ENCODE measurements at regions not wholly inside any gene's neighbourhood (a gene's known extent, or its start where the extent isn't known, plus 50 kb on each side); places are given as distances from the start of the nearest gene placed in this dataset.
"Not testable (repeated sequence)": the region's sequence is repeated elsewhere in the genome, so short reads cannot be mapped to it uniquely, and the experiment has no call there.

GRCh38 chr17:12195418-12195817 lies 174.7 kb downstream of the MAP2K4 start:
- H3K9me3 ChIP-seq = no peaks in the 10 kb centered on the region
- H3K4me3 ChIP-seq = no peak overlapping the region
- H3K4me1 ChIP-seq = no peaks in the 10 kb centered on the region
- H3K27me3 ChIP-seq (ENCODE audit: low read depth) = no peaks in the 10 kb centered on the region
- no peaks in the 10 kb centered on the region for H3K36me3 ChIP-seq (replicated peaks)
- in situ Hi-C loops (cut with MboI; ENCODE audit: low sequenced_read_pairs) = no loop called here
- DNase-seq (ENCODE audit: low spot score in 2 of 2) = no peak

- no peaks in the 10 kb centered on the region for H3K9me3 ChIP-seq
- H3K27me3 ChIP-seq (ENCODE audit: low read depth) = no peaks in the 10 kb centered on the region
- in situ Hi-C loops (cut with MboI; ENCODE audit: low sequenced_read_pairs) = no loop called here
- H3K36me3 ChIP-seq (replicated peaks) = no peaks in the 10 kb centered on the region
- no peak for DNase-seq (ENCODE audit: low spot score in 2 of 2)
- no peaks in the 10 kb centered on the region for H3K4me1 ChIP-seq
- no peak overlapping the region for H3K4me3 ChIP-seq
These were observed 180.7 kb downstream of the MAP2K4 start for GRCh38 chr17:12201294-12201880.

GRCh38 chr17:12209632-12210191 lies 189.0 kb downstream of the MAP2K4 start:
- H3K27me3 ChIP-seq (ENCODE audit: low read depth) = no peaks in the 10 kb centered on the region
- H3K4me3 ChIP-seq = no peak overlapping the region
- DNase-seq (ENCODE audit: low spot score in 2 of 2) = no peak
- in situ Hi-C loops (cut with MboI; ENCODE audit: low sequenced_read_pairs) = no loop called here
- no peaks in the 10 kb centered on the region for H3K4me1 ChIP-seq
- no peaks in the 10 kb centered on the region for H3K9me3 ChIP-seq
- no peaks in the 10 kb centered on the region for H3K36me3 ChIP-seq (replicated peaks)

DNA sequence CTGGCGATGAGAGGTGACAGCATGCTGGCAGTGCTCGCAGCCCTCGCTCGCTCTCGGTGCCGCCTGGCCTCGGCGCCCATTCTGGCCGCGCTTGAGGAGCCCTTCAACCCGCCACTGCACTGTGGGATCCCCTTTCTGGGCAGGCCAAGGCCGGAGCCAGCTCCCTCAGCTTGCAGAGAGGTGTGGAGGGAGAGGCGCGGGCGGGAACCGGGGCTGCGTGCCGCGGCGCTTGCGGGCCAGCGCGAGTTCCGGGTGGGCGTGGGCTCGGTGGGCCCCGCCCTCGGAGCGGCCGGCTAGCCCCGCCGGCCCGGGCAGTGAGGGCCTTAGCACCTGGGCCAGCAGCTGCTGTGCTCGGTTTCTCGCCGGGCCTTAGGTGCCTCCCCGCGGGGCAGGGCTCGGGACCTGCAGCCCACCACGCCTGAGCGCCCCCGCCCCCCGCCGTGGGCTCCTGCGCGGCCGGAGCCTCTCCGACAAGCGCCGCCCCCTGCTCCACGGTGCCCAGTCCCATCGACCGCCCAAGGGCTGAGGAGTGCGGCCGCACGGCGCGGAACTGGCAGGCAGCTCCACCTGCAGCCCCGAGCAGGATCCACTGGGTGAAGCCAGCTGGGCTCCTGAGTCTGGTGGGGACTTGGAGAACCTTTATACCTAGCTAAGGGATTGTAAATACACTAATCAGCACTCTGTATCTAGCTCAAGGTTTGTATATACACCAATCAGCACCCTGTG lies 200.2 kb downstream of the MAP2K4 start:
- in situ Hi-C loops (cut with MboI; ENCODE audit: low sequenced_read_pairs); H3K4me1 ChIP-seq; H3K27me3 ChIP-seq (ENCODE audit: low read depth); DNase-seq (ENCODE audit: low spot score in 2 of 2); H3K36me3 ChIP-seq (replicated peaks); H3K4me3 ChIP-seq; H3K9me3 ChIP-seq: not testable (repeated sequence)

- in situ Hi-C loops (cut with MboI; ENCODE audit: low sequenced_read_pairs) = no loop called here
- no peaks in the 10 kb centered on the region for H3K4me1 ChIP-seq
These were observed 201.7 kb downstream of the MAP2K4 start for GRCh38 chr17:12222392-12222791.

GRCh38 chr17:12227547-12227946 lies 206.9 kb downstream of the MAP2K4 start:
- DNase-seq (ENCODE audit: low spot score in 2 of 2) = no peak
- in situ Hi-C loops (cut with MboI; ENCODE audit: low sequenced_read_pairs) = no loop called here
- no peaks in the 10 kb centered on the region for H3K36me3 ChIP-seq (replicated peaks)

More at GRCh38 chr17:12222392-12222791, 201.7 kb downstream of the MAP2K4 start:
- no peak for DNase-seq (ENCODE audit: low spot score in 2 of 2)
- Histone ChIP-seq H3K9me3 (no peaks in the 10 kb centered on the region), H3K36me3 (replicated peaks) (no peaks in the 10 kb centered on the region), H3K27me3 (ENCODE audit: low read depth) (no peaks in the 10 kb centered on the region), H3K4me3 (no peak overlapping the region)

GRCh38 chr17:12229335-12229734 lies 208.7 kb downstream of the MAP2K4 start:
- no peak for DNase-seq (ENCODE audit: low spot score in 2 of 2)
- Histone ChIP-seq H3K4me1 (no peaks in the 10 kb centered on the region), H3K4me3 (no peak overlapping the region), H3K36me3 (replicated peaks) (no peaks in the 10 kb centered on the region), H3K27me3 (ENCODE audit: low read depth) (no peaks in the 10 kb centered on the region), H3K9me3 (no peaks in the 10 kb centered on the region)
- in situ Hi-C loops (cut with MboI; ENCODE audit: low sequenced_read_pairs) = no loop called here

More at GRCh38 chr17:12227547-12227946, 206.9 kb downstream of the MAP2K4 start:
- no peaks in the 10 kb centered on the region for H3K27me3 ChIP-seq (ENCODE audit: low read depth)
- no peaks in the 10 kb centered on the region for H3K9me3 ChIP-seq
- no peak overlapping the region for H3K4me3 ChIP-seq
- no peaks in the 10 kb centered on the region for H3K4me1 ChIP-seq

DNA sequence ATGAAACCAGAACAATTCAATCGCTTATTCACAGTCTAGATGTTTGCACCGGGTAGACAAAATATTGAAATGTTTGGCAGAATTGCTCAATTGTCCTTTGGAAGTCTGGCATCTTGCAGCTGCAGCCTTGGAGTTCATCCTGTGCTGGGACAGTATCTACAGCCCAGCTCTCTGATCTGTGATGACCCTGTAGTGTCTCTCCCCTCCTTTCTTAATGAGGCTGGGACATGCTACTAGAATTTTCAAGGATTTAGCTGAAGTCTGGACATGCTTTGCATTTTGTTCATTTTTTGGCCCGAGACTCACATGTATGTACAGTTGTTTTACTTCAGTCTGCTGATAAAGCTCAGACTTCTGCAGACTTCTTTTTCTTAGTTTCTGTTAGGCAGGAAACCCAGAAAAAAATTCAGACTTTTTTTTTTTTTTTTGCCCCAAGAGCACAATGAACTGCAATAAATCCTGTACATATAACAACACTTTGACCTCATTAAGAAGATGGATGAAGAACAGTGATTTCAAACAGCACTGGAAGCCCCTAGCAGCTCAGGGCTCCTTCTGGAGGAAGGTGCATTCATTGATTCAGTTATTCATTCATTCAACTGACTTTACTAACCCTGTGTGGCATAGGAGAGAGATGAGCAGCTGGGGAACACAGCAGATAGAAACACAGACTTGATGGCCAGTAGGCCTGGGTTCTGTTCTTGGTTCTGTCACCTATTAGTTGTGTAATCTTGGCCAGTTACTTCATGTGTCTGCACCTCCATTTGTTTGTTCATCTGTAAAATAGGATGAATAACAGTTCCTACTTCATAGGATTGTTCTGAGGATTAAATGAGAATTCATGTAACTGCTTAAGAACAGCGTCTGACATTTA lies 210.0 kb downstream of the MAP2K4 start:
- Histone ChIP-seq H3K27me3 (ENCODE audit: low read depth) (no peaks in the 10 kb centered on the region), H3K9me3 (no peaks in the 10 kb centered on the region), H3K4me3 (no peak overlapping the region), H3K4me1 (no peaks in the 10 kb centered on the region), H3K36me3 (replicated peaks) (no peaks in the 10 kb centered on the region)
- DNase-seq (ENCODE audit: low spot score in 2 of 2) = no peak
- in situ Hi-C loops (cut with MboI; ENCODE audit: low sequenced_read_pairs) = no loop called here

DNA sequence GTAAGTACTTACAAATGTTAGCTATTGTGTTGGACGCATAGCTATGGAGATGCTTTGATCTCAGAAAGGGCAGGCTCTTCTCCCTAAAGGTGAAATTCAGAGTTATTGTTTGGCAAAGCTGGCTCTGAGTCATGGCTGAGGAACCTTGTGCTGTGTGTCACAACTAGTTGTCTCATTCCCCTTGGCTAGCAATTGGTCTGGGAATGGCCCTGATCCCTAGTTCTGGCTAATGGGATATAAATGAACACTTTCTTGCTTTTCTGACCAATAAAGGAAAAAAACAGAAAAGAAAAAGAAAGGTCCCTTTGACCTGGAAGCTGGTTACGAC lies 210.6 kb downstream of the MAP2K4 start:
- Histone ChIP-seq H3K4me1 (no peaks in the 10 kb centered on the region), H3K36me3 (replicated peaks) (no peaks in the 10 kb centered on the region), H3K4me3 (no peak overlapping the region), H3K27me3 (ENCODE audit: low read depth) (no peaks in the 10 kb centered on the region), H3K9me3 (no peaks in the 10 kb centered on the region)
- in situ Hi-C loops (cut with MboI; ENCODE audit: low sequenced_read_pairs) = no loop called here
- DNase-seq (ENCODE audit: low spot score in 2 of 2) = no peak

DNA sequence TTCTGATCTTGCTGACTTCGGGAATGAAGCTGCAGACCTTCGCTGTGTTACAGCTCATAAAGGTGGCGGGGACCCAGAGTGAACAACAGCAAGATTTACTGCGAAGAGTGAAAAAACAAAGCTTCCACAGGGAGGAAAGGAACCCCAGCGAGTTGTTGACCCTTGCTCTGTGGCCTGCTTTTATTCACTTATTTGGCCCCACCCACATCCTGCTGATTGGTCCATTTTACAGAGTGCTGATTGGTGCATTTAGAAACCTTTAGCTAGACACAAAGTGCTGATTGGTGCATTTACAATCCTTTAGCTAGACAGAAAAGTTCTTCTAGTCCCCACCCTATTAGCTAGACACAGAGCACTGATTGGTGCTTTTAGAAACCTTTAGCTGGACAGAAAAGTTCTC lies 218.3 kb downstream of the MAP2K4 start:
- in situ Hi-C loops (cut with MboI; ENCODE audit: low sequenced_read_pairs); H3K27me3 ChIP-seq (ENCODE audit: low read depth); H3K9me3 ChIP-seq; H3K4me1 ChIP-seq; H3K36me3 ChIP-seq (replicated peaks); DNase-seq (ENCODE audit: low spot score in 2 of 2); H3K4me3 ChIP-seq: not testable (repeated sequence)

GRCh38 chr17:12242345-12242954 lies 221.8 kb downstream of the MAP2K4 start:
- H3K4me1 ChIP-seq = no peaks in the 10 kb centered on the region
- no peaks in the 10 kb centered on the region for H3K36me3 ChIP-seq (replicated peaks)
- in situ Hi-C loops (cut with MboI; ENCODE audit: low sequenced_read_pairs) = no loop called here
- no peak overlapping the region for H3K4me3 ChIP-seq
- no peaks in the 10 kb centered on the region for H3K9me3 ChIP-seq
- no peak for DNase-seq (ENCODE audit: low spot score in 2 of 2)
- no peaks in the 10 kb centered on the region for H3K27me3 ChIP-seq (ENCODE audit: low read depth)

DNA sequence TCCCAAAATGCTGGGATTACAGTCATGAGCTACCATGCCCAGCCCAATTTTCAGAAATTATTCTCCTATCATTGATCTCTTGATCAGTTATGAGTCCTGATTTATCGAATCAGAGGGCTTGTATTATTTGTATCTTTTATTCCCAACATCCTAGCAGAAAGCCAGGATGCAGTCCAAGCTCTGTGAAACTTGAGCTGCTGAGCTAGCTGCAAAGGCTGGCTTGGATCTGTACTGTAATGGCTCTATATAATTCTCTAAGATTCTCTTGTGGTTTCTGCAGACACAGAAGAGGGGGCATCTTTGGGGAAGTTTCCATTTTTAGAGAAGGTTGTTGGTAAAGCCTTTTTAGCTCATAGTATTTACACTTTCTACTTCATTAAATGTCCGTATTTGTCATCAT lies 227.1 kb downstream of the MAP2K4 start:
- Histone ChIP-seq H3K9me3 (no peaks in the 10 kb centered on the region), H3K4me1 (no peaks in the 10 kb centered on the region), H3K36me3 (replicated peaks) (no peaks in the 10 kb centered on the region), H3K27me3 (ENCODE audit: low read depth) (no peaks in the 10 kb centered on the region), H3K4me3 (no peak overlapping the region)
- DNase-seq (ENCODE audit: low spot score in 2 of 2) = no peak
- in situ Hi-C loops (cut with MboI; ENCODE audit: low sequenced_read_pairs) = no loop called here

DNA sequence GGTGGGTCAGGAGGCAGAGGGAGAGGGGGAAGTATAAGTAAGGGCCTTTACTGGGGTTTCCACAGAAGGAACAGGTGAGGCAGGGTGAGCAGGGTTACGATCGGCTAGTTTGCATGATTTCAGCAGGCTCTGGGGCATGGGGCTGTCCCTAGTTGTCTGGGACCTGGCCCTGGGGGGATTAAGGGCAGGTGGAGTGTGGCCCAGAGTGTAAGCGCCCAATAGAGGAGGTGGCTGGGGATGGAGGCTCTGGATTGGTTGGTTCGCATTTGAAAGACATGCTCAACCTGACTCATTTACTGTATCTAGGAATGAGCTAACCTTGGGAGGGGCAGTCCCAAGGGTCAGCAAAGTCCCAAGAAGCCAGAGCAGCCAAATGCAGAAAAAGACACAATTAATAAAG lies 230.3 kb downstream of the MAP2K4 start:
- H3K4me1 ChIP-seq = no peaks in the 10 kb centered on the region
- H3K9me3 ChIP-seq = no peaks in the 10 kb centered on the region
- no peak overlapping the region for H3K4me3 ChIP-seq
- no peak for DNase-seq (ENCODE audit: low spot score in 2 of 2)
- in situ Hi-C loops (cut with MboI; ENCODE audit: low sequenced_read_pairs) = loop anchor here (10.0 kb wide), 1 partner anchor 754 kb away; no protein-coding TSS in a partner anchor
- H3K36me3 ChIP-seq (replicated peaks) = no peaks in the 10 kb centered on the region
- no peaks in the 10 kb centered on the region for H3K27me3 ChIP-seq (ENCODE audit: low read depth)
